Umbilical cord (tissue), 1 donor: ENCODE measurements at regions not wholly inside any gene's neighbourhood (a gene's known extent, or its start where the extent isn't known, plus 50 kb on each side); places are given as distances from the start of the nearest gene placed in this dataset.
"Not testable (repeated sequence)": the region's sequence is repeated elsewhere in the genome, so short reads cannot be mapped to it uniquely, and the experiment has no call there.

Source experiments
- DNase-seq: peaks from one replicate; pipeline ENCODE4 v3.0.0-alpha.2; 2015; ENCODE audit warnings: low spot score

GRCh38 chr2:111663471-111664274, 220.3 kb downstream of the ANAPC1 start:
- no peak for DNase-seq

- no peak for DNase-seq
Observed at GRCh38 chr2:111664275-111664850, 219.6 kb downstream of the ANAPC1 start.

GRCh38 chr2:111665011-111665410, 219.0 kb downstream of the ANAPC1 start:
- DNase-seq: no peak

GRCh38 chr2:111665551-111666116, 218.4 kb downstream of the ANAPC1 start:
- DNase-seq: no peak

- DNase-seq: no peak
Observed at GRCh38 chr2:111666160-111666559, 217.8 kb downstream of the ANAPC1 start.

- no peak for DNase-seq
Observed at GRCh38 chr2:111667001-111667400, 217.0 kb downstream of the ANAPC1 start.

- DNase-seq: peak; percentile 80
Observed at GRCh38 chr2:111667542-111668273, 216.3 kb downstream of the ANAPC1 start.

GRCh38 chr2:111668274-111668616, 215.7 kb downstream of the ANAPC1 start:
- no peak for DNase-seq

- no peak for DNase-seq
Observed at GRCh38 chr2:111668741-111669140, 215.3 kb downstream of the ANAPC1 start.

GRCh38 chr2:111669928-111670695, 213.9 kb downstream of the ANAPC1 start:
- DNase-seq: no peak

GRCh38 chr2:111670776-111671175, 213.2 kb downstream of the ANAPC1 start:
- DNase-seq: no peak

GRCh38 chr2:111671426-111672150, 212.4 kb downstream of the ANAPC1 start:
- DNase-seq: no peak

GRCh38 chr2:111672641-111673040, 211.4 kb downstream of the ANAPC1 start:
- DNase-seq: not testable (repeated sequence)

GRCh38 chr2:111673526-111673925, 210.5 kb downstream of the ANAPC1 start:
- DNase-seq: no peak

GRCh38 chr2:111675419-111676194, 208.4 kb downstream of the ANAPC1 start:
- DNase-seq: no peak

GRCh38 chr2:111676291-111676822, 207.6 kb downstream of the ANAPC1 start:
- DNase-seq: no peak

- DNase-seq: no peak
Observed at GRCh38 chr2:111678161-111678560, 205.8 kb downstream of the ANAPC1 start.

- no peak for DNase-seq
Observed at GRCh38 chr2:111678651-111679050, 205.3 kb downstream of the ANAPC1 start.

GRCh38 chr2:111679202-111679601, 204.8 kb downstream of the ANAPC1 start:
- no peak for DNase-seq

GRCh38 chr2:111684611-111685010, 199.4 kb downstream of the ANAPC1 start:
- no peak for DNase-seq
